HEK293 (cell line): ENCODE measurements at regions not wholly inside any gene's neighbourhood (a gene's known extent, or its start where the extent isn't known, plus 50 kb on each side); places are given as distances from the start of the nearest gene placed in this dataset.

Experiments
- CTCF ChIA-PET: fragments of 350-600 bp; formaldehyde crosslinking; extraction: SDS; loops from one replicate; lab custom pipeline; 2021; ENCODE audit warnings: antibody characterized with exemption; lab: Yijun Ruan, JAX
- POLR2A ChIA-PET: fragments of 300-600 bp; formaldehyde crosslinking; extraction: SDS; loops from one replicate; lab custom pipeline; 2020; ENCODE audit warnings: antibody characterized with exemption, inconsistent platforms; lab: Yijun Ruan, JAX
- H3K27ac ChIP-seq: fragments of 200-500 bp; sonication (Bioruptor generic); 2 replicates; pipeline ENCODE4 v1.5.1; 2014; ENCODE audit warnings: low read depth, low read length, control low read depth, inconsistent platforms; ENCODE audit errors: extremely low read depth
- H3K36me3 ChIP-seq, 2 experiments: fragments of 200-500 bp in 1 of 2; sonication (Bioruptor generic) in 1 of 2; 1 replicate in 1 of 2; 2 replicates in 1 of 2; pipeline ENCODE4 v1.5.1; 2014 to 2017; ENCODE audit warnings: inconsistent platforms in 2 of 2, low read length in 2 of 2; ENCODE audit not compliant: control insufficient read depth in 2 of 2, insufficient read depth in 1 of 2
- H3K4me1 ChIP-seq: fragments of 200-500 bp; sonication (Bioruptor generic); 2 replicates; pipeline ENCODE4 v1.5.1; 2014; ENCODE audit warnings: mild to moderate bottlenecking, low read length, inconsistent platforms; ENCODE audit not compliant: control insufficient read depth, insufficient read depth
- H3K4me3 ChIP-seq: 2 replicates; pipeline ENCODE4 v1.5.1; 2011; ENCODE audit warnings: low read depth, mild to moderate bottlenecking, control low read depth, low read length, moderate library complexity
- H3K9me3 ChIP-seq: fragments of 200-500 bp; sonication (Bioruptor generic); 2 replicates; pipeline ENCODE4 v1.5.1; 2014; ENCODE audit warnings: low read depth, low read length, inconsistent platforms; ENCODE audit not compliant: control insufficient read depth, insufficient read depth
- EGR2 ChIP-seq: fragments of 450-650 bp; formaldehyde crosslinking; IDR thresholded peaks from 2 replicates; pipeline ENCODE4 v1.5.1; 2016; ENCODE audit warnings: low read depth, missing biosample characterization, missing genetic modification characterization
- ELK4 ChIP-seq: IDR thresholded peaks from 2 replicates; pipeline ENCODE4 v1.6.1; 2011; ENCODE audit warnings: mild to moderate bottlenecking, low read depth, low read length, borderline replicate concordance
- GFI1B ChIP-seq: fragments of 450-650 bp; formaldehyde crosslinking; IDR thresholded peaks from 2 replicates; pipeline ENCODE4 v1.5.1; 2016; ENCODE audit warnings: missing biosample characterization, missing genetic modification characterization
- KLF9 ChIP-seq: fragments of 450-650 bp; formaldehyde crosslinking; IDR thresholded peaks from 2 replicates; pipeline ENCODE4 v1.5.1; 2016; ENCODE audit warnings: missing biosample characterization, missing genetic modification characterization, low read depth
- PRDM1 ChIP-seq: fragments of 450-650 bp; formaldehyde crosslinking; IDR thresholded peaks from 2 replicates; pipeline ENCODE4; 2016; ENCODE audit warnings: missing biosample characterization, missing genetic modification characterization
- REPIN1 ChIP-seq: fragments of 450-650 bp; formaldehyde crosslinking; IDR thresholded peaks from 2 replicates; pipeline ENCODE4 v1.5.1; 2017; ENCODE audit warnings: missing biosample characterization, missing genetic modification characterization, low read depth
- SCRT1 ChIP-seq: fragments of 450-650 bp; formaldehyde crosslinking; IDR thresholded peaks from 2 replicates; pipeline ENCODE4 v1.5.1; 2016; ENCODE audit warnings: missing biosample characterization, missing genetic modification characterization, borderline replicate concordance
- ZBTB1 ChIP-seq: fragments of 450-650 bp; formaldehyde crosslinking; IDR thresholded peaks from 2 replicates; pipeline ENCODE4 v1.5.1; 2016; ENCODE audit warnings: missing biosample characterization, missing genetic modification characterization
- ZFP37 ChIP-seq: fragments of 450-650 bp; formaldehyde crosslinking; IDR thresholded peaks from 2 replicates; pipeline ENCODE4 v1.5.1; 2016; ENCODE audit warnings: missing biosample characterization, missing genetic modification characterization
- ZNF133 ChIP-seq: fragments of 450-650 bp; formaldehyde crosslinking; IDR thresholded peaks from 2 replicates; pipeline ENCODE4 v1.5.1; 2016; ENCODE audit warnings: missing biosample characterization, missing genetic modification characterization
- ZNF138 ChIP-seq: fragments of 450-650 bp; formaldehyde crosslinking; IDR thresholded peaks from 2 replicates; pipeline ENCODE4 v1.5.1; 2016; ENCODE audit warnings: missing biosample characterization, missing genetic modification characterization, borderline replicate concordance
- ZNF146 ChIP-seq: fragments of 450-650 bp; formaldehyde crosslinking; IDR thresholded peaks from 2 replicates; pipeline ENCODE4 v1.5.1; 2016; ENCODE audit warnings: missing biosample characterization, missing genetic modification characterization
- ZNF155 ChIP-seq: fragments of 450-650 bp; formaldehyde crosslinking; IDR thresholded peaks from 2 replicates; pipeline ENCODE4 v1.5.1; 2016; ENCODE audit warnings: missing biosample characterization, missing genetic modification characterization
- ZNF248 ChIP-seq: fragments of 450-650 bp; formaldehyde crosslinking; IDR thresholded peaks from 2 replicates; pipeline ENCODE4 v1.5.1; 2017; ENCODE audit warnings: missing biosample characterization, missing genetic modification characterization
- ZNF274 ChIP-seq, 2 experiments: fragments of 200-500 bp in 1 of 2; fragments of 450-650 bp in 1 of 2; sonication (Bioruptor generic) in 1 of 2; formaldehyde crosslinking in 1 of 2; IDR thresholded peaks; 2 replicates each; pipeline versions ENCODE4 v1.5.1 to v1.6.1; 2014 to 2016; ENCODE audit warnings: borderline replicate concordance in 1 of 2, inconsistent platforms in 1 of 2, low read length in 1 of 2, missing biosample characterization in 1 of 2, missing genetic modification characterization in 1 of 2
- ZNF394 ChIP-seq: fragments of 450-650 bp; formaldehyde crosslinking; IDR thresholded peaks from 2 replicates; pipeline ENCODE4 v1.5.1; 2016; ENCODE audit warnings: missing biosample characterization, missing genetic modification characterization, mild to moderate bottlenecking, moderate library complexity, borderline replicate concordance
- ZNF404 ChIP-seq: fragments of 450-650 bp; formaldehyde crosslinking; IDR thresholded peaks from 2 replicates; pipeline ENCODE4 v1.5.1; 2017; ENCODE audit warnings: missing biosample characterization, missing genetic modification characterization
- ZNF514 ChIP-seq: fragments of 450-650 bp; formaldehyde crosslinking; IDR thresholded peaks from 2 replicates; pipeline ENCODE4 v1.5.1; 2016; ENCODE audit warnings: missing biosample characterization, missing genetic modification characterization
- ZNF624 ChIP-seq: fragments of 450-650 bp; formaldehyde crosslinking; IDR thresholded peaks from 2 replicates; pipeline ENCODE4 v1.5.1; 2017; ENCODE audit warnings: missing biosample characterization, missing genetic modification characterization
- ZNF768 ChIP-seq: fragments of 450-650 bp; formaldehyde crosslinking; IDR thresholded peaks from 2 replicates; pipeline ENCODE4 v1.5.1; 2018; ENCODE audit warnings: missing biosample characterization, mild to moderate bottlenecking, missing genetic modification characterization
- TF ChIP-seq, protein P1 (sequence below): fragments of 450-650 bp; formaldehyde crosslinking; IDR thresholded peaks from 2 replicates; pipeline ENCODE4 v1.5.1; 2017; ENCODE audit warnings: missing biosample characterization, missing genetic modification characterization
- TF ChIP-seq, protein P2 (sequence below): fragments of 450-650 bp; formaldehyde crosslinking; conservative IDR thresholded peaks from 2 replicates; pipeline ENCODE4 v1.5.1; 2016; ENCODE audit warnings: low read depth, missing biosample characterization, missing genetic modification characterization
- TF ChIP-seq, protein P3 (sequence below): fragments of 450-650 bp; formaldehyde crosslinking; IDR thresholded peaks from 2 replicates; pipeline ENCODE4; 2016; ENCODE audit warnings: missing biosample characterization, missing genetic modification characterization
- TF ChIP-seq, protein P4 (sequence below): fragments of 450-650 bp; formaldehyde crosslinking; IDR thresholded peaks from 2 replicates; pipeline ENCODE4 v1.5.1; 2016; ENCODE audit warnings: missing biosample characterization, missing genetic modification characterization

GRCh38 chr5:14054111-14054854 is 88.9 kb upstream of the TRIO start (continued):
- TF ChIP-seq, protein P1, sequence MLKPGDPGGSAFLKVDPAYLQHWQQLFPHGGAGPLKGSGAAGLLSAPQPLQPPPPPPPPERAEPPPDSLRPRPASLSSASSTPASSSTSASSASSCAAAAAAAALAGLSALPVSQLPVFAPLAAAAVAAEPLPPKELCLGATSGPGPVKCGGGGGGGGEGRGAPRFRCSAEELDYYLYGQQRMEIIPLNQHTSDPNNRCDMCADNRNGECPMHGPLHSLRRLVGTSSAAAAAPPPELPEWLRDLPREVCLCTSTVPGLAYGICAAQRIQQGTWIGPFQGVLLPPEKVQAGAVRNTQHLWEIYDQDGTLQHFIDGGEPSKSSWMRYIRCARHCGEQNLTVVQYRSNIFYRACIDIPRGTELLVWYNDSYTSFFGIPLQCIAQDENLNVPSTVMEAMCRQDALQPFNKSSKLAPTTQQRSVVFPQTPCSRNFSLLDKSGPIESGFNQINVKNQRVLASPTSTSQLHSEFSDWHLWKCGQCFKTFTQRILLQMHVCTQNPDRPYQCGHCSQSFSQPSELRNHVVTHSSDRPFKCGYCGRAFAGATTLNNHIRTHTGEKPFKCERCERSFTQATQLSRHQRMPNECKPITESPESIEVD (tag by site-specific recombination) = no peak
- TF ChIP-seq ZNF155 (tag by site-specific recombination) (no peak), EGR2 (tag by site-specific recombination) (no peak), ZNF514 (tag by site-specific recombination) (no peak), REPIN1 (tag by site-specific recombination) (no peak), ELK4 (no peak)
- TF ChIP-seq, protein P2, sequence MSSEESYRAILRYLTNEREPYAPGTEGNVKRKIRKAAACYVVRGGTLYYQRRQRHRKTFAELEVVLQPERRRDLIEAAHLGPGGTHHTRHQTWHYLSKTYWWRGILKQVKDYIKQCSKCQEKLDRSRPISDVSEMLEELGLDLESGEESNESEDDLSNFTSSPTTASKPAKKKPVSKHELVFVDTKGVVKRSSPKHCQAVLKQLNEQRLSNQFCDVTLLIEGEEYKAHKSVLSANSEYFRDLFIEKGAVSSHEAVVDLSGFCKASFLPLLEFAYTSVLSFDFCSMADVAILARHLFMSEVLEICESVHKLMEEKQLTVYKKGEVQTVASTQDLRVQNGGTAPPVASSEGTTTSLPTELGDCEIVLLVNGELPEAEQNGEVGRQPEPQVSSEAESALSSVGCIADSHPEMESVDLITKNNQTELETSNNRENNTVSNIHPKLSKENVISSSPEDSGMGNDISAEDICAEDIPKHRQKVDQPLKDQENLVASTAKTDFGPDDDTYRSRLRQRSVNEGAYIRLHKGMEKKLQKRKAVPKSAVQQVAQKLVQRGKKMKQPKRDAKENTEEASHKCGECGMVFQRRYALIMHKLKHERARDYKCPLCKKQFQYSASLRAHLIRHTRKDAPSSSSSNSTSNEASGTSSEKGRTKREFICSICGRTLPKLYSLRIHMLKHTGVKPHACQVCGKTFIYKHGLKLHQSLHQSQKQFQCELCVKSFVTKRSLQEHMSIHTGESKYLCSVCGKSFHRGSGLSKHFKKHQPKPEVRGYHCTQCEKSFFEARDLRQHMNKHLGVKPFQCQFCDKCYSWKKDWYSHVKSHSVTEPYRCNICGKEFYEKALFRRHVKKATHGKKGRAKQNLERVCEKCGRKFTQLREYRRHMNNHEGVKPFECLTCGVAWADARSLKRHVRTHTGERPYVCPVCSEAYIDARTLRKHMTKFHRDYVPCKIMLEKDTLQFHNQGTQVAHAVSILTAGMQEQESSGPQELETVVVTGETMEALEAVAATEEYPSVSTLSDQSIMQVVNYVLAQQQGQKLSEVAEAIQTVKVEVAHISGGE (tag by site-specific recombination) = no peak
- TF ChIP-seq, protein P3, sequence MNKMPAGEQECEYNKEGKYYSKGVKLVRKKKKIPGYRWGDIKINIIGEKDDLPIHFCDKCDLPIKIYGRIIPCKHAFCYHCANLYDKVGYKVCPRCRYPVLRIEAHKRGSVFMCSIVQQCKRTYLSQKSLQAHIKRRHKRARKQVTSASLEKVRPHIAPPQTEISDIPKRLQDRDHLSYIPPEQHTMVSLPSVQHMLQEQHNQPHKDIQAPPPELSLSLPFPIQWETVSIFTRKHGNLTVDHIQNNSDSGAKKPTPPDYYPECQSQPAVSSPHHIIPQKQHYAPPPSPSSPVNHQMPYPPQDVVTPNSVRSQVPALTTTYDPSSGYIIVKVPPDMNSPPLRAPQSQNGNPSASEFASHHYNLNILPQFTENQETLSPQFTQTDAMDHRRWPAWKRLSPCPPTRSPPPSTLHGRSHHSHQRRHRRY (tag by site-specific recombination) = no peak
- TF ChIP-seq, all 188 proteins: peak for 0

DNA sequence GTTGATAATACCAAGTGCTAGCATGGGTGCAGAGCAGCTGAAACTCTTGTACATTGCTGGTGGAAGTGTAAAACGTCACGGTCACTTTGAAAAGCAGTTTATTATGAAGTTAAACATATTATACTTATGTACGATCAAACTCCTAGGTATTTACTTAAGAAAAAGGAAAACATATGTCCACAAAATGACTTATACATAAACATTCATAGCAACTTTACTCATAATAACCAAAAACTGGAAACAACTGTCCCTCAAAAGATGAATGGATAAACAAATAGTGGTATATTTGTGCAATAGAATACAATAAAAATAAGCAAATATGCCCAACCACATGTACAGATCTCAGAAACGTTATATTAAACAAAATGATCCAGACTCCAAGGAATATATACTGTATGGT is 92.3 kb upstream of the TRIO start:
- Histone ChIP-seq H3K36me3 (no peaks in the 10 kb centered on the region), H3K9me3 (no peaks in the 10 kb centered on the region), H3K27ac (no peak overlapping the region), H3K4me3 (no peak overlapping the region), H3K4me1 (no peaks in the 10 kb centered on the region)
- CTCF ChIA-PET = no interaction called here
- POLR2A ChIA-PET = interaction anchor here (1.7 kb wide), 1 partner anchor 8 kb away, joined by 5 read pairs; no protein-coding TSS in a partner anchor
- no peak for TF ChIP-seq ZNF248

DNA sequence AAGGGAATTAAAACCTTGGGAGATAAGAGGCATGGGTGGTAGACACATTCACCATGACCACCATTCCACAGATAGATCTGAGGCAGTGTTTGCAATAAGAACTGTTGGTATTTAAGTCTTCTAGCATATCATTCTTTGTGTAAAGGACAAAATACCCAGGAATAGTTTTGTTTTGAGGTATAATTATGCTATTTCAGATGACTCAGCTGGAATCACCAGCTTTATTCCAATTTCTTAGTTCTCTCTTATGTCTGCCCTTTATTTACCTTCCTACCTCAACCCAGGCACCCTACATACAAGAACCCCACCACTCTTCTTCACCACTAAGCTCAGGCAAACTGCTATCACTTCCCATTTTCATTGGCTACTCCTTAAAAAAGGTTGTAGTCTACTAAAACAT is 94.7 kb upstream of the TRIO start:
- ChIA-PET POLR2A (no interaction called here), CTCF (interaction anchor here (0.5 to 0.6 kb wide), 2 partner anchors 61 to 141 kb away, joined by 3 to 6 read pairs; no protein-coding TSS in a partner anchor)
- Histone ChIP-seq H3K4me1 (no peaks in the 10 kb centered on the region), H3K27ac (no peak overlapping the region), H3K36me3 (no peaks in the 10 kb centered on the region), H3K9me3 (no peaks in the 10 kb centered on the region), H3K4me3 (no peak overlapping the region)
- TF ChIP-seq ZNF768 (tag by site-specific recombination) (no peak), ZNF394 (tag by site-specific recombination) (no peak), ZNF404 (tag by site-specific recombination) (no peak), ZFP37 (no peak), ZNF138 (no peak), SCRT1 (tag by site-specific recombination) (no peak), ZNF624 (tag by site-specific recombination) (no peak), ZNF146 (tag by site-specific recombination) (no peak), GFI1B (tag by site-specific recombination) (no peak), ZNF133 (tag by site-specific recombination) (no peak), ZNF274 (IDR thresholded peaks at IDR 0.05; ENCODE audit: low read length) (no peak), ZNF274 (tag by site-specific recombination; IDR thresholded peaks at IDR 0.05; ENCODE audit: borderline replicate concordance) (no peak), PRDM1 (tag by site-specific recombination) (no peak), ZBTB1 (tag by site-specific recombination) (no peak), KLF9 (tag by site-specific recombination) (no peak)
- TF ChIP-seq, protein P4, sequence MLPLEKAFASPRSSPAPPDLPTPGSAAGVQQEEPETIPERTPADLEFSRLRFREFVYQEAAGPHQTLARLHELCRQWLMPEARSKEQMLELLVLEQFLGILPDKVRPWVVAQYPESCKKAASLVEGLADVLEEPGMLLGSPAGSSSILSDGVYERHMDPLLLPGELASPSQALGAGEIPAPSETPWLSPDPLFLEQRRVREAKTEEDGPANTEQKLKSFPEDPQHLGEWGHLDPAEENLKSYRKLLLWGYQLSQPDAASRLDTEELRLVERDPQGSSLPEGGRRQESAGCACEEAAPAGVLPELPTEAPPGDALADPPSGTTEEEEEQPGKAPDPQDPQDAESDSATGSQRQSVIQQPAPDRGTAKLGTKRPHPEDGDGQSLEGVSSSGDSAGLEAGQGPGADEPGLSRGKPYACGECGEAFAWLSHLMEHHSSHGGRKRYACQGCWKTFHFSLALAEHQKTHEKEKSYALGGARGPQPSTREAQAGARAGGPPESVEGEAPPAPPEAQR (tag by site-specific recombination) = no peak
